Nucleus accumbens (tissue), 56 donors: ENCODE measurements at regions not wholly inside any gene's neighbourhood (a gene's known extent, or its start where the extent isn't known, plus 50 kb on each side); places are given as distances from the start of the nearest gene placed in this dataset.

Source experiments
- DNase-seq, 56 donors: peaks; one replicate each; lab custom pipeline; 2025; lab: John Stamatoyannopoulos, UW

- DNase-seq, result no peak
These were observed 258.1 kb upstream of the PTCHD4 start for GRCh38 chr6:48369100-48369499.

DNA sequence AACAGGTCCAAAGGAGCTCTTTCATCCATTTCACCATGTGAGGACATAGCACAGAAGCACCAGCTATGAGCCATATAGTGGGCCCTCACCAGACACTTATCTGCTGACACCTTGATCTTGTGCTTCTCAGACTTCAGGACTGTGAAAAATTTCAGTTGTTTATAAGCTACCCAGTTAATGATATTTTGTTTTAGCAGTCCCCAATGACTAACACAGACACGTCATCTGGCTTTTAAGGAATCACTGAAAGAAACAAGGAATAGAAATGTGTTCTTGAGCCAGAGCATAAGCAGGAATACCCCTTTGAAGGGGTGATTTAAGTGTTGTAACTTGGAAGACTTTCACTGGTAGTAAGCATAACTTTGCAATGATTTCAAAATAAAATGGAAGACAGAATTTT lies 214.7 kb upstream of the PTCHD4 start:
- no peak for DNase-seq

- DNase-seq, result no peak
These were observed 207.7 kb upstream of the PTCHD4 start for GRCh38 chr6:48318670-48319069.

- DNase-seq, result no peak
These were observed 204.9 kb upstream of the PTCHD4 start for GRCh38 chr6:48315915-48316314.

DNA sequence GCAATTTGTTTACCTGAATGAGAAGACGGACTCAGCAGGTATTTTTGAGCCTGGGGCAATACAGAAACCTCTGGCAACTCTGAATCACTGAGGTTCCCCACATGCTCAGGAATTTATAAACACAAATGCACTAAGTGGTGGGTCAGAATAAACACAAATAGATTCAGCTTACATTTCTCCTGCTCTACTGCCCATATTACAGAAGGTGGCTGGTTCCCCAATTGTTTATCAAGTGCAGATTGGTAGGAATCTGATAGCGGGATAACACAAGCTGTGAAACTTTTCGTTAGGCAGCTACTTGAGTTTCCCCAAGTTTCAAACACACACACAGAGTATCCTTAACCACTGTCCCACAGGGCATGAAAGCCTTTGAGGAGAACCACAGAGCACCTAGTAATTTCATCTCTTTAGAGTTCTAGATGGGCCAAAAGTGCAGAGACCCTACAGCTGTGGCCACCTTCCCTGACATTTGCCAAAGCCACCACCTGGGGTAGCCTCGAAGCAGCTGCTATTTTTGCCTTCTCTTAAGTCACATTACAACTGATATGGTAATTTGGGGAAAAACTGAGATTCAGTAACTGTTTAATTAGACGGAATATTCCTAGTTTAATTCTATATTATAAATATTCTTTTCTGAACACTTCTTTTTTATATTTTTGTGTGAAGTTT lies 204.2 kb upstream of the PTCHD4 start:
- no peak for DNase-seq

DNA sequence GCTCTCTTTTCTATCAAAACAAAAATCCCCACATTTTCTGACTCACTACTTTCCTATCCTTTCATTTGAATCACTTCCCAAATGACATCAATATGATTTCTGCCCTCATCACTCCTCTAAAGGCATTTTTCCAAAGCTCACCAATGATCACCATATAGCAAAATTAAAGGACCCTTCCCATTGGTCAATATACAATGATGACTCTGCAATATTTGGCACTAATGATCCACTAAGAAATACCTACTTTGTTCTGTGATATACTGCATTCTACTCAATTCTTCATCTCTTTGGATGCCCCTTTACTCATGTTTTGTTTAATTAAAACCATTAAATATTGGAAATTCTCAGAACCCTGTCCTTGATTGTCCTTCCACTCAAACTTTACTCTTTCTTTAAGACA lies 200.3 kb upstream of the PTCHD4 start:
- DNase-seq, result no peak

GRCh38 chr6:48307573-48307972 lies 196.6 kb upstream of the PTCHD4 start:
- no peak for DNase-seq

DNA sequence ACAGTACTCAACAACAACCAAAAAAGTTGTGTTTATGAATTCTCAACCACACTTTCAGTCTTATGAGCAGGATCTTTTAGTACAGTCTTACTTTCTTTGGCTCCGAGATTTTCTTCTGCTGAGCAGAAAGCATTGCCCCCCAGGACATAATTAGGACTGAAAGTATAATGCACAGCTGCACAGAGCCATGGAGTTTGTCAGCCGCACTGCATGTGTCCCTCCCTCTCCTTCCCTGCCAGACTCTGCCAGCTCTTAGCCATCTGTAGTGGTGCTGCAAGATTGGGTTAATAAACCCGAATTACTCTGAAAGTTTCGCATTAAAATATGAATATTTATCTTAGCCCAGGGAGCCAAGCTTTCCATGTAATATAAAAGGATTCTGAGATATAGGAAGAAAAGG lies 179.6 kb upstream of the PTCHD4 start:
- DNase-seq, result no peak

- DNase-seq, result no peak
These were observed 178.8 kb upstream of the PTCHD4 start for GRCh38 chr6:48289841-48290240.

GRCh38 chr6:48281217-48281616 lies 170.2 kb upstream of the PTCHD4 start:
- DNase-seq, result no peak

DNA sequence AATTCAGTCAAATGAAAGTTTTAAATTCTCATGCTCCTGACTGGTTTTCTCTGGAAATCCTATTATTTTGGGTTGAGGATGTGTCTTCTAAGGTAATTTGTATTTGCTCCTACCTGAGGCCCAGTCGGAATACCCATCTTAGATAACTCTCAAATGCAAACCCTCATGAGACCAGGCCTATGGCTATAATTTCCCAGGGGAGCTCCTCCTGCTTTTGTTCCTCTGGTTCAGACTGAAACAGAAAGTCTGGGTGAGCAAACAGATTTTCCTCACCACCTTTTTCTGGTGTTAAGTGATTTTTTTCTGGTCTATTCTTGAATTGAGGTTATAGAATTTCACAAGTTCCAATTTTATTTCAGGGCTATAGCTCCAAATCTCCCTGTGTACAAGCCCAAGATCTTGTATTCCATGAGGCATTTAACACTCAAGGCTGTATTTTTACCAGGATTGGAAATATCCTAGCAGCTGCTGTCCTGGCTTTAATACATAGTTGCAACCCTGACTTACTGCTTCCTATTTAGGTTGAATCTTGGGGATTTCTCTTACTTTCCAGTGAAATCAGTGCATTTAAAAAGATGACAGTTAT lies 169.1 kb upstream of the PTCHD4 start:
- DNase-seq, result no peak

DNA sequence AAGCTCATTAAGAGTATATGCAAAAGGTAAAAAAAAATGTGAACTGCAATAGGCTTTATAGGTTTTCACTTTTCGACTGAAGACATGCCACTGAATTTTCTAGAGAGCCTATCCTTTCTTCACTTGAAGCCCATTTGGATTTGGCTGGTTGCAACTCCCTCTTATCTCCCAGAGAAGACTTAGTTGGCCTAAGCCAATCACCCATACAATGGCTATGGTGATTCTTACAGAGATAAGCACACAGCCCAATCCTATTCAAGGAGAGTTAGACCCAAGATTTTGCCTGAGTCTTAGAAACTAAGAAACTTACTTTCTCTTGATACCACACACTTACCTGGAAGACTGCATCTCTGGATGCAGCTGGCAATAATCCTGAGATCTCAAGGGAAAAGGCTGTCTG lies 167.3 kb upstream of the PTCHD4 start:
- no peak for DNase-seq

DNA sequence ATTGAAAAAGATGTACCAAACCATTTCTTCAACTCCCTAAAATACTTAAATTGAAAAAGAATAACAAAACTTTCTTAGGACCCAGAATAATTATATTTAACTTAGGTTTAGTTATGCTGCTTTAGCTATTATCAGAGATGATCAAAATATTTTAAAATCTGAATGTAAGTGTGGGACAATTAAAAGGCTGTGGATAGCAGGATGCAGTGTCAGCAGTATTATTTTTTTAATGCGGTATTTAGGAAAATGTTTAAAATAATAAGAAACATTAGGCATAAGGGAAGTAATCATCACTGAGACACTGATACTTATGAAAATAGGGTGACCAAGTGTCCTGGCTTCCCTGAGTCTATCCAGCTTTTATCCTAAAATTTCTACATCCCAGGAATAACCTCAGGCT lies 161.5 kb upstream of the PTCHD4 start:
- DNase-seq, result no peak

DNA sequence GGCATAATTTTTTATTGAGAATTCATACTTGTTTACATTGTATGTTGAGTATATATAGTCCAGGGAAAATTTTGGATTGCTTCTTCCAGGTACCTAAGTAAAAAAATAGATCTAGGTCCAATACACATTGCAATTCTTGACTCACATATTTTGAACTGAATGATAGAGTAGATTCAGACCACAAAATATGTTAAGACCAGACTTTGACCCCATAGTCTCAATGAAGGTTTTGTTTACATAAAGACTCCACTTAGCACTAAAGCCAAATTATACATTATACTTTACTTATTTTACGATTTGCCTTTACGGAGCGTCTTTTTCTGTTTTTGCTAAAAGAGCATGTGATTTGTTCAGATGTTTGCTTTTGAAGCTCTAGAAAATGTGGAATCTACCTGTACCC lies 144.1 kb upstream of the PTCHD4 start:
- DNase-seq, result no peak

DNA sequence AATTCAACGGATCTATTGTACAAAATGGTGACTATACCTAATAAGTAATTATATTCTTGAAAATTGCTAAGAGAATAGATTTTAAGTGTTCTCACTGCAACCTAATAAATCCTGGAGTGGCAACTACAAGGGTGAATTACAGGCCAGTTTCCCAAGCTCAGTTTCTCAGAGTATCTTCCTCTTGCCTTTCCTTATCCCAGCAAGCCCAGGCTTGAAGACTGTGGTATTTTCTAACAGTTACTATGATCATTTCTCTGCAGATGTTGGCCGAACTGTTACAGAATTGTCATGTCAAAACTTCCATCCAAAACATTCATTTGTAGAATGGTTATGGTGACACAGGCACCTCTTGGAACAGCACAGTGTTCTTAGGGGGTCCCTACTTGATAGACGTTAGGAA lies 138.1 kb upstream of the PTCHD4 start:
- DNase-seq, result no peak

DNA sequence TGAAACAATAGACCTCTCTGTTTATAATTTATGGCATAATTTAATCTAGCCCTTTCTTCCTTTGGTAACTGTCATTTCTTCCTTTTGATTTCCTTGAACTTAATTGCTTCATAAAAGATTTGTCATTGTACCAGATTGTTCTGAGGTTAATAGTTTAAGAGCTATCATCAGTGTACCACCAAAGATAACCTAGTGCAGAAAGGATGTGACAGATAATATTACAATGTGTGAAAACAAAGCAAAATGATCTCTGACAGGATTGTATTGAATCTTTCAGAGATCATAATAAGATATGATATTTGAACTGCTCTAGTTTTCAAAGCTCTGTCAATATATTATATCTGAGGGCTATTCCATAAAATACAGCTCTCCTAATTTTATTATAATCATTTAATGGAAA lies 132.1 kb upstream of the PTCHD4 start:
- no peak for DNase-seq

DNA sequence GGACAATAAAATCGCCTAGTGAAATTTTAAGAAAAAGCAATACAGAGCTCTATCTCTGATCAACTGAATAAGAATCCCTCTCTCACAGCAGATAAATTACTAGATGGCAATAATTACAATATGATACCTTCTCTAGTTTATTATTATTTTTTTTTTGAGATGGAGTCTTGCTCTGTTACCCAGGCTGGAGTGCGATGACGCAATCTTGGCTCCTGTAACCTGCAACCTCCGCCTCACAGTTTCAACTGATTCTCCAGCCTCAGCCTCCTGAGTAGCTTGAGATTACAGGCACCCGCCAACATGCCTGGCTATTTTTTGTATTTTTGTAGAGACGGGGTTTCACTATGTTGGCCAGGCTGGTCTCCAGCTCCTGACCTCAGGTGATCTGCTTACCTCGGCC lies 129.3 kb upstream of the PTCHD4 start:
- DNase-seq, result no peak

DNA sequence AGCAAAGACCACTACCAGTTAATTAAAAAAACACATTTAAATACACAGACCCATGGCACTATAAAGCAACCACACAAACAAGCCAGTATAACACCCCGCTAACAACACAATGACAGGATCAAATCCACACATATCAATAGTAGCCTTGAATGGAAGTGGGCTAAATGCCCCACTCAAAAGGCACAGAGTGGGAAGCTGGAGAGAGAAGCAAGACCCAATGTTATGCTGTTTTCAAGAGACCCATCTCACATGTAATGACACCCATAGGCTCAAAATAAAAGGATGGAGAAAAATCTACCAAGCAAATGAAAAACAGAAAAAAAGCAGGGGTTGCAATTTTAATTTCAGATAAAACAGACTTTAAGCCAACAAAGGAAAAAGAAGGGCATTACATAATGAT lies 125.4 kb upstream of the PTCHD4 start:
- no peak for DNase-seq

GRCh38 chr6:48233063-48233462 lies 122.1 kb upstream of the PTCHD4 start:
- no peak for DNase-seq

- no peak for DNase-seq
These were observed 118.8 kb upstream of the PTCHD4 start for GRCh38 chr6:48229841-48230240.

DNA sequence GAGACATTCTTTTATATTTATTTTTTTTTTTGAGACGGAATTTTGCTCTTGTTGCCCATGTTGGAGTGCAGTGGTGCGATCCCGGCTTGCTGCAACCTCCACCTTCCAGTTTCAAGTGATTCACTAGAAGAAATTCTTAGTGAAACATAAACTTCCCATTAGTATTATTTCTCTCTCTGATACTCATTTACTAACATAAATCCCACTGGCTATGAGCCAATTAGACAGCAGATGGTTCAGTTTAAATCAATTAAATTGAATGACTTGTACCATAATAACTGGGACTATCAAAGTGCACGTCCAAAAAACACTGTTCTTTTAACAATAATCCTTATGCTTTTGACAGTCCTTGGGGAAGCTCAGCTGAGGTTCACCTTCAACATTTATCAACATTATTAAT lies 111.2 kb upstream of the PTCHD4 start:
- no peak for DNase-seq

GRCh38 chr6:48213076-48213788 lies 102.2 kb upstream of the PTCHD4 start:
- DNase-seq, result no peak
